T-cell (primary cell): ENCODE measurements at regions not wholly inside any gene's neighbourhood (a gene's known extent, or its start where the extent isn't known, plus 50 kb on each side); places are given as distances from the start of the nearest gene placed in this dataset.

Experiments used
- ATAC-seq, 4 experiments: fragments of 200-7000 bp in 3 of 4; fragments of 150-1000 bp in 1 of 4; cut with Tn5 transposase; replicated peaks in 1 of 4; 1 replicate in 3 of 4; 2 replicates in 1 of 4; pipeline ENCODE4 v1.10.0; 2021; ENCODE audit warnings: moderate library complexity in 3 of 4, mild to moderate bottlenecking in 2 of 4, moderate number of reproducible peaks in 1 of 4
- CTCF ChIA-PET, 2 donors: fragments of 300-600 bp; sonication (Branson Sonifier 250); formaldehyde crosslinking; loops; one replicate each; lab custom pipeline; 2022; ENCODE audit warnings: antibody characterized with exemption in 2 of 2; lab: Charles Lee
- POLR2A ChIA-PET, 2 donors: fragments of 300-600 bp; sonication (Branson Sonifier 250); formaldehyde crosslinking; loops; one replicate each; lab custom pipeline; 2022; ENCODE audit warnings: antibody characterized with exemption in 2 of 2; lab: Charles Lee
- DNase-seq, 35 experiments: peaks; one replicate each; pipeline versions ENCODE4 v3.0.0 to v3.0.0-alpha.2; 2013 to 2023
- H3K27ac ChIP-seq: one replicate; pipeline ENCODE4 v1.5.1; 2013; ENCODE audit warnings: low read length
- H3K27me3 ChIP-seq, 2 experiments: replicated peaks in 1 of 2; 1 replicate in 1 of 2; 2 replicates in 1 of 2; pipeline versions ENCODE4 v1.6.1 to v1.7.0; 2013; ENCODE audit warnings: low read length in 1 of 2, mixed read lengths in 1 of 2; ENCODE audit not compliant: control insufficient read depth in 2 of 2, insufficient read depth in 2 of 2; ENCODE audit errors: extremely low read depth in 1 of 2
- H3K36me3 ChIP-seq, 2 donors: 1 replicate in 1 of 2; 2 replicates in 1 of 2; pipeline versions ENCODE4 v1.6.1 to v1.7.0; 2013; ENCODE audit warnings: low read length in 1 of 2; ENCODE audit not compliant: control insufficient read depth in 2 of 2, insufficient read depth in 1 of 2; ENCODE audit errors: extremely low read depth in 1 of 2
- H3K4me1 ChIP-seq, 2 experiments: 1 replicate in 1 of 2; 2 replicates in 1 of 2; pipeline versions ENCODE4 v1.6.1 to v1.7.0; 2013; ENCODE audit warnings: low read length in 2 of 2, mixed read lengths in 1 of 2; ENCODE audit not compliant: insufficient read depth in 2 of 2, control insufficient read depth in 1 of 2; ENCODE audit errors: extremely low read depth in 1 of 2
- H3K4me3 ChIP-seq, 2 donors: 1 replicate in 1 of 2; 2 replicates in 1 of 2; pipeline versions ENCODE4 v1.5.1 to v1.7.0; 2013; ENCODE audit warnings: mild to moderate bottlenecking in 2 of 2, low read length in 1 of 2, moderate library complexity in 1 of 2; ENCODE audit not compliant: control insufficient read depth in 1 of 2; ENCODE audit errors: extremely low read depth in 1 of 2
- H3K9me3 ChIP-seq: 2 replicates; pipeline ENCODE4 v1.7.0; 2013
- H3K27ac Mint-ChIP-seq, 2 donors: one replicate each; pipeline ENCODE4 v1.8.0; 2020 to 2021; ENCODE audit warnings: mild to moderate bottlenecking in 2 of 2, mixed read lengths in 2 of 2
- H3K27me3 Mint-ChIP-seq, 2 donors: one replicate each; pipeline ENCODE4 v1.8.0; 2021 to 2022; ENCODE audit warnings: mixed read lengths in 2 of 2
- H3K36me3 Mint-ChIP-seq: one replicate; pipeline ENCODE4 v1.8.0; 2021; ENCODE audit warnings: mixed read lengths
- H3K4me1 Mint-ChIP-seq, 3 donors: one replicate each; pipeline ENCODE4 v1.8.0; 2020 to 2022; ENCODE audit warnings: mixed read lengths in 3 of 3, mild to moderate bottlenecking in 1 of 3
- H3K4me3 Mint-ChIP-seq, 3 donors: one replicate each; pipeline ENCODE4 v1.8.0; 2020 to 2022; ENCODE audit warnings: mild to moderate bottlenecking in 3 of 3, mixed read lengths in 3 of 3, moderate library complexity in 3 of 3
- H3K9me3 Mint-ChIP-seq, 3 donors: one replicate each; pipeline ENCODE4 v1.8.0; 2020 to 2022; ENCODE audit warnings: mixed read lengths in 3 of 3
- WGBS: methylation state at CpG from one replicate; pipeline ENCODE4 v1.1.5; 2013; ENCODE audit warnings: missing lambda C conversion rate; ENCODE audit not compliant: insufficient coverage; 5-methylcytosine and 5-hydroxymethylcytosine counted together

GRCh38 chr10:32205670-32206069, 141.3 kb downstream of the EPC1 start:
- Histone ChIP-seq H3K36me3 (no peaks in the 10 kb centered on the region), H3K4me1 (peaks cover 0 to 3% of the 10 kb centered on the region in 2 experiments), H3K4me3 (no peak overlapping the region), H3K9me3 (no peaks in the 10 kb centered on the region), H3K27me3 (no peaks in the 10 kb centered on the region), H3K27ac (no peak overlapping the region)
- Mint-ChIP-seq H3K27me3 (no peaks in the 10 kb centered on the region), H3K36me3 (no peaks in the 10 kb centered on the region), H3K9me3 (no peaks in the 10 kb centered on the region), H3K4me3 (no peak overlapping the region), H3K27ac (no peak overlapping the region), H3K4me1 (peaks cover 0 to 2% (median 0%) of the 10 kb centered on the region in 3 donors)
- WGBS, result no CpG with 5 or more reads among the region's 1 CpG
- ChIA-PET CTCF (interaction anchor here in 1 of 2 donors (0.6 kb wide), 1 partner anchor 19 kb away, joined by 5 read pairs; no protein-coding TSS in a partner anchor), POLR2A (interaction anchor here in 1 of 2 donors (0.6 kb wide), 1 partner anchor 1856 kb away, joined by 3 read pairs; no protein-coding TSS in a partner anchor)
- DNase-seq (no peak), ATAC-seq (no peak)

- Mint-ChIP-seq H3K4me3 (no peak overlapping the region), H3K27ac (no peak overlapping the region), H3K36me3 (no peaks in the 10 kb centered on the region), H3K4me1 (peaks cover 0 to 2% (median 0%) of the 10 kb centered on the region in 3 donors), H3K9me3 (no peaks in the 10 kb centered on the region), H3K27me3 (no peaks in the 10 kb centered on the region)
- WGBS, result no CpG with 5 or more reads among the region's 2 CpGs
- Histone ChIP-seq H3K4me1 (peaks cover 0 to 3% of the 10 kb centered on the region in 2 experiments), H3K27me3 (no peaks in the 10 kb centered on the region), H3K4me3 (no peak overlapping the region), H3K36me3 (no peaks in the 10 kb centered on the region), H3K27ac (no peak overlapping the region), H3K9me3 (no peaks in the 10 kb centered on the region)
- ChIA-PET CTCF (interaction anchor here in 1 of 2 donors (0.6 kb wide), 3 partner anchors 10 to 344 kb away, joined by 3 to 4 read pairs (median 4); no protein-coding TSS in a partner anchor), POLR2A (interaction anchor here in 1 of 2 donors (0.6 kb wide), 1 partner anchor 168 kb away, joined by 6 read pairs; no protein-coding TSS in a partner anchor)
- DNase-seq, result no peak
- ATAC-seq, result no peak
Observed at GRCh38 chr10:32204606-32205005, 142.4 kb downstream of the EPC1 start.

GRCh38 chr10:32199714-32200394, 143.6 kb upstream of the KIF5B start:
- CTCF ChIA-PET, result interaction anchor here (0.6 to 1.3 kb wide), 2 partner anchors 11 to 45 kb away, joined by 3 read pairs; no protein-coding TSS in a partner anchor
- Mint-ChIP-seq H3K27me3 (no peaks in the 10 kb centered on the region), H3K9me3 (no peaks in the 10 kb centered on the region), H3K36me3 (no peaks in the 10 kb centered on the region), H3K4me3 (no peak overlapping the region), H3K27ac (no peak overlapping the region), H3K4me1 (no peaks in the 10 kb centered on the region)
- WGBS, result 80% methylated on average over 1 of the region's 5 CpGs
- no peaks in the 10 kb centered on the region for H3K4me1 ChIP-seq
- H3K36me3 ChIP-seq, result no peaks in the 10 kb centered on the region
- ATAC-seq, result no peak
- POLR2A ChIA-PET, result no interaction called here
- no peak overlapping the region for H3K27ac ChIP-seq
- no peaks in the 10 kb centered on the region for H3K9me3 ChIP-seq
- peak in 1 of 35 experiments; percentile 14 for DNase-seq
- H3K4me3 ChIP-seq, result no peak overlapping the region
- no peaks in the 10 kb centered on the region for H3K27me3 ChIP-seq

- Histone ChIP-seq H3K27me3 (no peaks in the 10 kb centered on the region), H3K9me3 (no peaks in the 10 kb centered on the region), H3K4me3 (no peak overlapping the region), H3K27ac (no peak overlapping the region), H3K4me1 (no peaks in the 10 kb centered on the region), H3K36me3 (no peaks in the 10 kb centered on the region)
- WGBS, result 86% methylated on average over 5 of the region's 5 CpGs
- Mint-ChIP-seq H3K27me3 (no peaks in the 10 kb centered on the region), H3K27ac (no peak overlapping the region), H3K4me1 (no peaks in the 10 kb centered on the region), H3K9me3 (no peaks in the 10 kb centered on the region), H3K36me3 (no peaks in the 10 kb centered on the region), H3K4me3 (no peak overlapping the region)
- ChIA-PET POLR2A (no interaction called here), CTCF (interaction anchor here in 1 of 2 donors (0.7 kb wide), 1 partner anchor 335 kb away, joined by 3 read pairs; no protein-coding TSS in a partner anchor)
- DNase-seq (no peak), ATAC-seq (no peak)
Observed at GRCh38 chr10:32197423-32197822, 141.2 kb upstream of the KIF5B start.

- ATAC-seq, result peak; percentile 29 to 56 (median 40)
- Mint-ChIP-seq H3K36me3 (no peaks in the 10 kb centered on the region), H3K9me3 (no peaks in the 10 kb centered on the region), H3K27ac (peak overlapping the region; percentile 3 to 47), H3K4me3 (no peak overlapping the region), H3K27me3 (no peaks in the 10 kb centered on the region), H3K4me1 (peaks cover 0 to 4% (median 2%) of the 10 kb centered on the region in 3 donors)
- Histone ChIP-seq H3K4me1 (no peaks in the 10 kb centered on the region), H3K27me3 (no peaks in the 10 kb centered on the region), H3K9me3 (no peaks in the 10 kb centered on the region), H3K36me3 (no peaks in the 10 kb centered on the region), H3K27ac (no peak overlapping the region), H3K4me3 (no peak overlapping the region)
- POLR2A ChIA-PET, result interaction anchor here in 1 of 2 donors (0.5 kb wide), 1 partner anchor 1356 kb away, joined by 3 read pairs; no protein-coding TSS in a partner anchor
- CTCF ChIA-PET, result interaction anchor here (0.6 to 1.3 kb wide), 5 partner anchors 151 to 329 kb away, joined by 3 to 5 read pairs (median 4); no protein-coding TSS in a partner anchor
- peak in 1 of 35 experiments; percentile 65 for DNase-seq
Observed at GRCh38 chr10:32190890-32191491, 134.8 kb upstream of the KIF5B start.

- Mint-ChIP-seq H3K27me3 (no peaks in the 10 kb centered on the region), H3K4me3 (no peak overlapping the region), H3K27ac (no peak overlapping the region), H3K9me3 (no peaks in the 10 kb centered on the region), H3K36me3 (no peaks in the 10 kb centered on the region), H3K4me1 (peaks cover 0 to 4% (median 2%) of the 10 kb centered on the region in 3 donors)
- ChIA-PET CTCF (interaction anchor here (0.6 to 1.0 kb wide), 6 partner anchors 176 to 1993 kb away, joined by 4 to 11 read pairs (median 4); no protein-coding TSS in a partner anchor), POLR2A (interaction anchor here in 1 of 2 donors (0.7 kb wide), 1 partner anchor 91 kb away, joined by 9 read pairs; no protein-coding TSS in a partner anchor)
- no peaks in the 10 kb centered on the region for H3K9me3 ChIP-seq
- H3K4me1 ChIP-seq, result no peaks in the 10 kb centered on the region
- H3K36me3 ChIP-seq, result no peaks in the 10 kb centered on the region
- 93% methylated on average over 3 of the region's 5 CpGs for WGBS
- peaks cover 0 to 4% of the 10 kb centered on the region in 2 experiments for H3K27me3 ChIP-seq
- H3K4me3 ChIP-seq, result no peak overlapping the region
- DNase-seq, result no peak
- H3K27ac ChIP-seq, result no peak overlapping the region
- no peak for ATAC-seq
Observed at GRCh38 chr10:32189400-32190084, 133.3 kb upstream of the KIF5B start.
